H1 (cell line): ENCODE measurements at regions not wholly inside any gene's neighbourhood (a gene's known extent, or its start where the extent isn't known, plus 50 kb on each side); places are given as distances from the start of the nearest gene placed in this dataset.

Experiments used
- CTCF ChIA-PET: fragments of 300-600 bp; sonication (Branson Sonifier 250); formaldehyde crosslinking; loops from one replicate; lab custom pipeline; 2021; ENCODE audit not compliant: partially characterized antibody; lab: Charles Lee
- POLR2A ChIA-PET: fragments of 300-600 bp; sonication (Branson Sonifier 250); formaldehyde crosslinking; loops from one replicate; lab custom pipeline; 2021; ENCODE audit warnings: inconsistent platforms; ENCODE audit not compliant: partially characterized antibody; lab: Charles Lee
- DNase-seq, 2 experiments: peaks; one replicate each; pipeline versions ENCODE4 v3.0.0 to v3.0.0-alpha.2; 2010 to 2022; ENCODE audit warnings: low spot score in 2 of 2, low read depth in 1 of 2, mixed read lengths in 1 of 2
- FAIRE-seq: peaks from 2 replicates; lab custom pipeline; 2011; peaks lifted over from hg19 to GRCh38; lab: Jason Lieb, UNC
- H2AFZ ChIP-seq: 2 replicates; pipeline ENCODE4 v1.8.1; 2012; ENCODE audit warnings: low read length, inconsistent platforms
- H2AK5ac ChIP-seq: 2 replicates; pipeline ENCODE4 v1.6.1; 2013; ENCODE audit warnings: low read depth, low read length
- H2BK120ac ChIP-seq: replicated peaks from 2 replicates; pipeline ENCODE3; 2013; ENCODE audit warnings: low read depth, low read length, inconsistent platforms
- H2BK12ac ChIP-seq: 2 replicates; pipeline ENCODE4 v1.6.1; 2013; ENCODE audit warnings: low read depth, low read length
- H2BK15ac ChIP-seq: 2 replicates; pipeline ENCODE4 v1.6.1; 2013; ENCODE audit warnings: low read length
- H2BK20ac ChIP-seq: 2 replicates; pipeline ENCODE4 v1.6.1; 2013; ENCODE audit warnings: low read length
- H2BK5ac ChIP-seq: 2 replicates; pipeline ENCODE4 v1.6.1; 2013; ENCODE audit warnings: low read depth, low read length
- H3K14ac ChIP-seq: 2 replicates; pipeline ENCODE4 v1.6.1; 2013; ENCODE audit warnings: inconsistent platforms; ENCODE audit not compliant: insufficient read length
- H3K18ac ChIP-seq: 2 replicates; pipeline ENCODE4 v1.6.1; 2013; ENCODE audit warnings: low read length; ENCODE audit errors: extremely low read depth
- H3K23ac ChIP-seq: 2 replicates; pipeline ENCODE4 v1.6.1; 2013; ENCODE audit warnings: inconsistent platforms; ENCODE audit not compliant: insufficient read length
- H3K23me2 ChIP-seq: 2 replicates; pipeline ENCODE4 v1.6.1; 2013; ENCODE audit warnings: low read depth, low read length
- H3K27ac ChIP-seq: 2 replicates; pipeline ENCODE4 v1.6.1; 2011; ENCODE audit warnings: low read depth, low read length, inconsistent platforms
- H3K27me3 ChIP-seq, 4 experiments: replicated peaks in 1 of 4; 1 replicate in 1 of 4; 2 replicates in 3 of 4; pipeline versions ENCODE4 v1.6.1 to v1.8.1; 2011 to 2013; ENCODE audit warnings: low read length in 3 of 4, mild to moderate bottlenecking in 3 of 4, inconsistent platforms in 2 of 4, mixed read lengths in 2 of 4, moderate library complexity in 1 of 4; ENCODE audit not compliant: control insufficient read depth in 3 of 4, insufficient read depth in 3 of 4; ENCODE audit errors: extremely low read depth in 1 of 4
- H3K36me3 ChIP-seq, 4 experiments: 2 replicates each; pipeline versions ENCODE4 v1.6.1 to v1.8.1; 2011 to 2013; ENCODE audit warnings: mild to moderate bottlenecking in 4 of 4, low read length in 3 of 4, moderate library complexity in 2 of 4, control low read depth in 1 of 4, inconsistent platforms in 1 of 4; ENCODE audit not compliant: insufficient read depth in 4 of 4, control insufficient read depth in 2 of 4
- H3K4ac ChIP-seq: replicated peaks from 2 replicates; pipeline ENCODE3; 2013; ENCODE audit warnings: low read length, low read depth, mixed read lengths, inconsistent platforms; ENCODE audit not compliant: insufficient read length
- H3K4me1 ChIP-seq, 4 experiments: replicated peaks in 1 of 4; 1 replicate in 1 of 4; 2 replicates in 3 of 4; pipeline versions ENCODE4 v1.6.1 to v1.8.1; 2011 to 2013; ENCODE audit warnings: low read length in 3 of 4, inconsistent platforms in 2 of 4, mixed read lengths in 1 of 4; ENCODE audit not compliant: insufficient read depth in 4 of 4, control insufficient read depth in 3 of 4
- H3K4me2 ChIP-seq, 2 experiments: 2 replicates each; pipeline versions ENCODE4 v1.6.1 to v1.8.1; 2011 to 2013; ENCODE audit warnings: low read depth in 2 of 2, low read length in 2 of 2, control low read depth in 1 of 2, inconsistent platforms in 1 of 2, mild to moderate bottlenecking in 1 of 2; ENCODE audit not compliant: insufficient read depth in 1 of 2
- H3K4me3 ChIP-seq, 4 experiments: fragments of 200-600, 300-600 bp in 1 of 4; sonication (generic), shearing (Covaris generic), sonication (Bioruptor Twin) in 1 of 4; 2 replicates each; pipeline versions ENCODE4 v1.5.1 to v1.8.1; 2011 to 2016; ENCODE audit warnings: low read length in 4 of 4, low read depth in 3 of 4, control low read depth in 2 of 4, inconsistent platforms in 2 of 4, mild to moderate bottlenecking in 2 of 4, mixed read lengths in 1 of 4, moderate library complexity in 1 of 4; ENCODE audit not compliant: insufficient read depth in 2 of 4; ENCODE audit errors: extremely low read depth in 1 of 4
- H3K56ac ChIP-seq: replicated peaks from 2 replicates; pipeline ENCODE3; 2013; ENCODE audit warnings: low read depth, mild to moderate bottlenecking, mixed read lengths, low read length, inconsistent platforms; ENCODE audit not compliant: insufficient read length
- H3K79me1 ChIP-seq: 2 replicates; pipeline ENCODE4 v1.6.1; 2013; ENCODE audit warnings: low read depth, low read length, control low read depth
- H3K79me2 ChIP-seq, 2 experiments: 2 replicates each; pipeline versions ENCODE4 v1.6.1 to v1.8.1; 2012 to 2013; ENCODE audit warnings: low read length in 2 of 2, mild to moderate bottlenecking in 2 of 2, inconsistent platforms in 1 of 2; ENCODE audit not compliant: insufficient read depth in 2 of 2, control insufficient read depth in 1 of 2
- H3K9ac ChIP-seq, 4 experiments: replicated peaks in 1 of 4; 1 replicate in 1 of 4; 2 replicates in 3 of 4; pipeline versions ENCODE4 v1.6.1 to v1.8.1; 2011 to 2013; ENCODE audit warnings: low read depth in 3 of 4, low read length in 3 of 4, control low read depth in 2 of 4, mild to moderate bottlenecking in 2 of 4, moderate library complexity in 2 of 4, inconsistent platforms in 1 of 4; ENCODE audit errors: extremely low read depth in 1 of 4
- H3K9me3 ChIP-seq, 2 experiments: 2 replicates each; pipeline versions ENCODE4 v1.6.1 to v1.8.1; 2012 to 2013; ENCODE audit warnings: mild to moderate bottlenecking in 2 of 2, moderate library complexity in 2 of 2, control low read depth in 1 of 2, inconsistent platforms in 1 of 2, low read depth in 1 of 2, low read length in 1 of 2, mixed read lengths in 1 of 2; ENCODE audit not compliant: insufficient read depth in 2 of 2
- H4K20me1 ChIP-seq, 2 experiments: replicated peaks in 1 of 2; 2 replicates each; pipeline versions ENCODE3 to v1.8.1; 2011 to 2013; ENCODE audit warnings: inconsistent platforms in 2 of 2, low read length in 2 of 2, mild to moderate bottlenecking in 1 of 2; ENCODE audit not compliant: insufficient read depth in 2 of 2, control insufficient read depth in 1 of 2
- H4K5ac ChIP-seq: 2 replicates; pipeline ENCODE4 v1.6.1; 2013; ENCODE audit warnings: low read length, low read depth, mixed read lengths, inconsistent platforms; ENCODE audit not compliant: insufficient read length
- H4K8ac ChIP-seq: 2 replicates; pipeline ENCODE4 v1.8.0; 2013; ENCODE audit warnings: mild to moderate bottlenecking, moderate library complexity, low read length, inconsistent platforms; ENCODE audit not compliant: insufficient read depth; ENCODE audit errors: extremely low read depth
- H4K91ac ChIP-seq: replicated peaks from 2 replicates; pipeline ENCODE3; 2013; ENCODE audit warnings: low read length, mixed read lengths, inconsistent platforms; ENCODE audit not compliant: insufficient read length
- CHD2 ChIP-seq: IDR thresholded peaks from 2 replicates; pipeline ENCODE4 v1.6.1; 2012; ENCODE audit warnings: low read length, improper control_type of control experiment
- EZH2 ChIP-seq: fragments of 200-600 bp; sonication (generic); IDR thresholded peaks from 2 replicates; pipeline ENCODE4 v1.7.1; 2012; ENCODE audit warnings: low read depth, mild to moderate bottlenecking, moderate library complexity, low read length, inconsistent platforms; ENCODE audit not compliant: severe bottlenecking
- POLR2AphosphoS5 ChIP-seq: IDR thresholded peaks from 2 replicates; pipeline ENCODE4 v1.6.1; 2011; ENCODE audit warnings: low read depth, low read length
- SP2 ChIP-seq: IDR thresholded peaks from 2 replicates; pipeline ENCODE4 v1.6.1; 2012; ENCODE audit warnings: mild to moderate bottlenecking, low read length, inconsistent platforms
- TBP ChIP-seq: IDR thresholded peaks from 2 replicates; pipeline ENCODE4 v1.6.1; 2011; ENCODE audit warnings: low read depth, low read length, improper control_type of control experiment
- WGBS, 2 experiments: shearing (Covaris generic) in 1 of 2; methylation state at CpG; one replicate each; pipeline versions ENCODE4 v1.1.6 to v1.1.7; 2013 to 2015; ENCODE audit warnings: low lambda C conversion rate in 2 of 2, mixed read lengths in 2 of 2, inconsistent platforms in 1 of 2, low coverage in 1 of 2, missing lambda C conversion rate in 1 of 2; ENCODE audit not compliant: insufficient replicate concordance in 2 of 2, insufficient coverage in 1 of 2, insufficient read length in 1 of 2; ENCODE audit errors: extremely low coverage in 1 of 2, missing lambda C conversion rate in 1 of 2; 5-methylcytosine and 5-hydroxymethylcytosine counted together

- Histone ChIP-seq H3K36me3 (no peaks in the 10 kb centered on the region; a peak in 1 of 8 replicates), H3K56ac (no peak overlapping the region), H3K4me1 (no peaks in the 10 kb centered on the region; a peak in 1 of 7 replicates), H2AK5ac (no peak overlapping the region), H4K5ac (no peak overlapping the region), H3K27me3 (no peaks in the 10 kb centered on the region), H3K9me3 (no peaks in the 10 kb centered on the region), H3K79me2 (no peaks in the 10 kb centered on the region), H3K4ac (no peak overlapping the region), H4K8ac (no peak overlapping the region), H2BK12ac (no peak overlapping the region), H3K14ac (no peak overlapping the region), H2BK15ac (no peak overlapping the region), H3K4me2 (no peak overlapping the region), H3K27ac (no peak overlapping the region), H3K4me3 (no peak overlapping the region), H3K23ac (no peak overlapping the region), H3K79me1 (no peaks in the 10 kb centered on the region), H2BK5ac (no peak overlapping the region), H2BK20ac (no peak overlapping the region), H4K91ac (no peak overlapping the region), H3K23me2 (no peaks in the 10 kb centered on the region; the same call in 1 of the 2 replicates), H2BK120ac (no peak overlapping the region), H4K20me1 (no peaks in the 10 kb centered on the region), H2AFZ (no peak overlapping the region), H3K18ac (no peak overlapping the region), H3K9ac (no peak overlapping the region)
- ChIA-PET CTCF (interaction anchor here (0.8 to 9.5 kb wide), 14 partner anchors 9 to 243 kb away, joined by 3 to 273 read pairs (median 26); no protein-coding TSS in a partner anchor), POLR2A (interaction anchor here (0.8 to 1.2 kb wide), 3 partner anchors 9 to 263 kb away, joined by 3 read pairs; no protein-coding TSS in a partner anchor)
- 76% methylated on average over 2 of the region's 2 CpGs; no CpG with 5 or more reads in 1 of the 2 experiments for WGBS, 2 experiments
- FAIRE-seq = no peak
- no peak for TF ChIP-seq POLR2AphosphoS5
- no peak for TF ChIP-seq EZH2
- no peak for TF ChIP-seq SP2
- TF ChIP-seq TBP = no peak
- no peak for TF ChIP-seq CHD2
- DNase-seq = no peak
Observed at GRCh38 chr12:4039931-4040330, 166.7 kb upstream of the PARP11 start.
